H9 (cell line): ENCODE measurements at regions not wholly inside any gene's neighbourhood (a gene's known extent, or its start where the extent isn't known, plus 50 kb on each side); places are given as distances from the start of the nearest gene placed in this dataset.
"Not testable (repeated sequence)": the region's sequence is repeated elsewhere in the genome, so short reads cannot be mapped to it uniquely, and the experiment has no call there.

Source experiments
- DNase-seq: peaks from one replicate; pipeline ENCODE4 v3.0.0-alpha.2; 2017
- H2AFZ ChIP-seq: one replicate; pipeline ENCODE4 v1.6.1; 2013; ENCODE audit warnings: mild to moderate bottlenecking, low read length, control low read depth, moderate library complexity
- H2AK5ac ChIP-seq: 2 replicates; pipeline ENCODE4 v1.6.1; 2013; ENCODE audit warnings: low read length, control low read depth, mixed read lengths; ENCODE audit not compliant: insufficient read length
- H2BK120ac ChIP-seq: one replicate; pipeline ENCODE4 v1.6.1; 2013; ENCODE audit warnings: low read depth, mild to moderate bottlenecking, low read length, control low read depth, inconsistent platforms; ENCODE audit not compliant: poor library complexity, severe bottlenecking
- H2BK12ac ChIP-seq: 2 replicates; pipeline ENCODE4 v1.6.1; 2013; ENCODE audit warnings: low read length, control low read depth, mixed read lengths, low read depth; ENCODE audit not compliant: insufficient read length
- H2BK15ac ChIP-seq: 2 replicates; pipeline ENCODE4 v1.6.1; 2013; ENCODE audit warnings: low read depth, low read length, control low read depth
- H2BK20ac ChIP-seq: one replicate; pipeline ENCODE4 v1.6.1; 2013; ENCODE audit warnings: low read depth, mild to moderate bottlenecking, low read length, control low read depth, inconsistent platforms; ENCODE audit not compliant: poor library complexity, severe bottlenecking
- H2BK5ac ChIP-seq: 2 replicates; pipeline ENCODE4 v1.6.1; 2013; ENCODE audit warnings: low read length, control low read depth, mixed read lengths; ENCODE audit not compliant: insufficient read length
- H3K14ac ChIP-seq: 2 replicates; pipeline ENCODE4 v1.6.1; 2013; ENCODE audit warnings: low read length, control low read depth; ENCODE audit not compliant: insufficient read depth
- H3K18ac ChIP-seq: 2 replicates; pipeline ENCODE4 v1.6.1; 2013; ENCODE audit warnings: low read depth, mild to moderate bottlenecking, mixed read lengths, low read length, control low read depth; ENCODE audit not compliant: insufficient read length
- H3K23ac ChIP-seq: 2 replicates; pipeline ENCODE4 v1.6.1; 2013; ENCODE audit warnings: low read length, control low read depth, mixed read lengths, low read depth; ENCODE audit not compliant: insufficient read length
- H3K23me2 ChIP-seq: 2 replicates; pipeline ENCODE4 v1.6.1; 2013; ENCODE audit warnings: low read depth, mild to moderate bottlenecking, mixed read lengths, low read length, control low read depth; ENCODE audit not compliant: insufficient read length, poor library complexity, severe bottlenecking
- H3K27ac ChIP-seq: 2 replicates; pipeline ENCODE4 v1.5.1; 2013; ENCODE audit warnings: low read length, control low read depth, mixed read lengths, low read depth; ENCODE audit not compliant: insufficient read length
- H3K27me3 ChIP-seq: 2 replicates; pipeline ENCODE4 v1.6.1; 2013; ENCODE audit warnings: low read length, control low read depth, inconsistent platforms; ENCODE audit not compliant: insufficient read depth
- H3K4ac ChIP-seq: 2 replicates; pipeline ENCODE4 v1.6.1; 2013; ENCODE audit warnings: low read depth, mild to moderate bottlenecking, control low read depth, inconsistent platforms, low read length, moderate library complexity
- H3K4me1 ChIP-seq: 2 replicates; pipeline ENCODE4 v1.6.1; 2013; ENCODE audit warnings: low read length, control low read depth, inconsistent platforms; ENCODE audit not compliant: insufficient read depth
- H3K4me2 ChIP-seq: 2 replicates; pipeline ENCODE4 v1.6.1; 2013; ENCODE audit warnings: low read length, control low read depth, mixed read lengths; ENCODE audit not compliant: insufficient read length, insufficient read depth
- H3K56ac ChIP-seq: 2 replicates; pipeline ENCODE4 v1.6.1; 2013; ENCODE audit warnings: low read depth, mild to moderate bottlenecking, mixed read lengths, low read length, control low read depth; ENCODE audit not compliant: insufficient read length
- H3K79me1 ChIP-seq: 2 replicates; pipeline ENCODE4 v1.6.1; 2013; ENCODE audit warnings: low read depth, mild to moderate bottlenecking, moderate library complexity, low read length, control low read depth, inconsistent platforms; ENCODE audit not compliant: insufficient read depth, poor library complexity, severe bottlenecking
- H3K79me2 ChIP-seq: 2 replicates; pipeline ENCODE4 v1.6.1; 2013; ENCODE audit warnings: low read length, control low read depth, inconsistent platforms; ENCODE audit not compliant: insufficient read depth
- H3K9ac ChIP-seq: 2 replicates; pipeline ENCODE4 v1.6.1; 2013; ENCODE audit warnings: low read length, control low read depth, mixed read lengths; ENCODE audit not compliant: insufficient read length; ENCODE audit errors: extremely low read depth
- H3K9me3 ChIP-seq: one replicate; pipeline ENCODE4 v1.6.1; 2013; ENCODE audit warnings: low read depth, low read length, inconsistent platforms; ENCODE audit not compliant: control insufficient read depth
- H3T11ph ChIP-seq: one replicate; pipeline ENCODE4 v1.6.1; 2013; ENCODE audit warnings: mild to moderate bottlenecking, low read length, control low read depth, inconsistent platforms
- H4K20me1 ChIP-seq: one replicate; pipeline ENCODE4 v1.6.1; 2013; ENCODE audit not compliant: control insufficient read depth, insufficient read length, insufficient read depth
- H4K5ac ChIP-seq: 2 replicates; pipeline ENCODE4 v1.6.1; 2013; ENCODE audit warnings: low read depth, mild to moderate bottlenecking, mixed read lengths, low read length, control low read depth; ENCODE audit not compliant: insufficient read length
- H4K8ac ChIP-seq: replicated peaks from 2 replicates; pipeline ENCODE4 v1.6.1; 2013; ENCODE audit warnings: low read length, control low read depth, mixed read lengths, low read depth; ENCODE audit not compliant: insufficient read length
- H4K91ac ChIP-seq: 2 replicates; pipeline ENCODE4 v1.6.1; 2013; ENCODE audit warnings: low read depth, mild to moderate bottlenecking, moderate library complexity, mixed read lengths, low read length, control low read depth; ENCODE audit not compliant: insufficient read length
- H3K27ac Mint-ChIP-seq, 3 experiments: 2 replicates in 2 of 3; 3 replicates in 1 of 3; pipeline ENCODE4 v1.8.0; 2020 to 2021; ENCODE audit warnings: mixed read lengths in 3 of 3, mild to moderate bottlenecking in 1 of 3, moderate library complexity in 1 of 3
- H3K27me3 Mint-ChIP-seq: 2 replicates; pipeline ENCODE4 v1.8.0; 2021; ENCODE audit warnings: low read depth, mild to moderate bottlenecking, moderate library complexity, mixed read lengths
- H3K36me3 Mint-ChIP-seq, 3 experiments: 2 replicates in 2 of 3; 3 replicates in 1 of 3; pipeline ENCODE4 v1.8.0; 2020 to 2021; ENCODE audit warnings: low read depth in 3 of 3, mixed read lengths in 3 of 3; ENCODE audit not compliant: insufficient read depth in 1 of 3
- H3K4me1 Mint-ChIP-seq, 2 experiments: 2 replicates each; pipeline ENCODE4 v1.8.0; 2020; ENCODE audit warnings: mixed read lengths in 2 of 2
- H3K4me3 Mint-ChIP-seq, 2 experiments: 2 replicates in 1 of 2; 3 replicates in 1 of 2; pipeline ENCODE4 v1.8.0; 2020 to 2021; ENCODE audit warnings: mild to moderate bottlenecking in 2 of 2, mixed read lengths in 2 of 2, moderate library complexity in 1 of 2
- H3K9me3 Mint-ChIP-seq, 2 experiments: 2 replicates in 1 of 2; 3 replicates in 1 of 2; pipeline ENCODE4 v1.8.0; 2020; ENCODE audit warnings: mild to moderate bottlenecking in 2 of 2, mixed read lengths in 2 of 2, moderate library complexity in 1 of 2
- WGBS: extraction: QIAGEN DNeasy Blood & Tissue Kit; methylation state at CpG from one replicate; pipeline ENCODE4 v1.1.7; 2013; ENCODE audit warnings: missing lambda C conversion rate, low lambda C conversion rate, mixed read lengths; ENCODE audit not compliant: insufficient read length; ENCODE audit errors: extremely low coverage; 5-methylcytosine and 5-hydroxymethylcytosine counted together

DNA sequence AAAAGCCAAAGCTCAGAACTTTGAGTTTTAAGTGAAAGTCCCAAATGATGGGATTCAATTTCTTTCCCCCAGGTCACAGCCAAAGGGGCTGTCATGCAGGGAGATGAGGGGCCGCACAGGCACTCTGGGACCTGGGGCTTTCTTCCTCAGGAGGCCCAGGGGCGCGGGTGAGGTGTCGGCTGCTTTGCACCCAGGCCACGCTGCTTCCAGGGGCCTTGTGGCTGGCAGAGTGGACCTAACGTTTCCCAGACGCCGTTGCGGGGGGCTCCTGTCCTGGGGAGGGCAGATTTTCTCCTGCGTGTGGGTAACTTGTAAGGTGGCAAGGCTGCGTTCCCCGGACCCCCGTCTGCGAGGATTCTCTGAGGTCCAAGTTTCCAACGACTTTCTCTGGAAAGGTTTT, 350.0 kb downstream of the CNTNAP3B start:
- H3K27me3 Mint-ChIP-seq, H3T11ph ChIP-seq, H3K23me2 ChIP-seq, H3K4me1 ChIP-seq, H2BK5ac ChIP-seq, H3K14ac ChIP-seq, H3K9me3 ChIP-seq, H3K9me3 Mint-ChIP-seq, H3K56ac ChIP-seq, H4K8ac ChIP-seq, H3K27me3 ChIP-seq, H3K23ac ChIP-seq, H2AK5ac ChIP-seq, H3K4me1 Mint-ChIP-seq, H3K27ac Mint-ChIP-seq, H4K20me1 ChIP-seq, H3K4ac ChIP-seq, H3K4me3 Mint-ChIP-seq, H3K18ac ChIP-seq, H2BK15ac ChIP-seq, H3K9ac ChIP-seq, H3K79me1 ChIP-seq, H4K91ac ChIP-seq, H2BK12ac ChIP-seq, H4K5ac ChIP-seq, H2BK120ac ChIP-seq, H3K36me3 Mint-ChIP-seq, DNase-seq, H3K27ac ChIP-seq, H3K4me2 ChIP-seq, H2AFZ ChIP-seq, H3K79me2 ChIP-seq, H2BK20ac ChIP-seq: not testable (repeated sequence)
- no CpG with 5 or more reads among the region's 15 CpGs for WGBS

DNA sequence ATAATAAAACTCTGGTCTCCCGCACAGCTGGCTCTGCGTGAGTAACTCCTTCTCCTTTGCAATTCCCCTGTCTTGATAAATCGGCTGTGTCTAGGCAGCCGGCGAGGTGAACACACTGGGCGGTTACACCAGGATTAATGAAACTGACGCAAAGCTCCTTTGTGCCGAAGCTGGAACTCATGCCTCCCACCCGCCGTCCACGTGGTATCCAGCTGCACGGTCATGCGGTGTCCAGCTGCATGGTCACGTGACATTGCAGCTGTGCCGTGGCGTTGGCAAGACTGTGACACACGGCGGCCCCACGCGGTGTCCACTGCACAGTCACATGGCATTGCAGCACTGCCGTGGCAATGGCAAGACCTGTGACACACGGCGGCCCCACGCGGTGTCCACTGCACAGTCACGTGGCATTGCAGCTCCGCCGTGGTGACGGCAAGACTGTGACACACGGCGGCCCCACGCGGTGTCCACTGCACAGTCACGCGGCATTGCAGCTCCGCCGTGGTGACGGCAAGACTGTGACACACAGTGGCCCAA, 350.6 kb downstream of the CNTNAP3B start:
- not testable (repeated sequence) for H3K79me2 ChIP-seq, H3K27me3 ChIP-seq, H4K20me1 ChIP-seq, H4K5ac ChIP-seq, H3K4me3 Mint-ChIP-seq, H4K8ac ChIP-seq, H2AFZ ChIP-seq, H3K4me2 ChIP-seq, H3T11ph ChIP-seq, H3K79me1 ChIP-seq, H3K56ac ChIP-seq, H2BK12ac ChIP-seq, DNase-seq, H3K27ac Mint-ChIP-seq, H2AK5ac ChIP-seq, H3K23me2 ChIP-seq, H3K18ac ChIP-seq, H3K27ac ChIP-seq, H2BK15ac ChIP-seq, H3K9ac ChIP-seq, H3K27me3 Mint-ChIP-seq, H3K9me3 Mint-ChIP-seq, H3K4me1 Mint-ChIP-seq, H2BK20ac ChIP-seq, H3K14ac ChIP-seq, H3K9me3 ChIP-seq, H4K91ac ChIP-seq, H2BK5ac ChIP-seq, H3K36me3 Mint-ChIP-seq, H3K4ac ChIP-seq, H3K23ac ChIP-seq, H2BK120ac ChIP-seq, H3K4me1 ChIP-seq
- no CpG with 5 or more reads among the region's 38 CpGs for WGBS
